Tibial artery (tissue), 4 donors: ENCODE measurements at regions not wholly inside any gene's neighbourhood (a gene's known extent, or its start where the extent isn't known, plus 50 kb on each side); places are given as distances from the start of the nearest gene placed in this dataset.

Source experiments
- DNase-seq, 2 donors: peaks; one replicate each; pipeline ENCODE4 v3.0.0-alpha.2; 2019
- H3K27ac ChIP-seq, 2 donors: fragments of 200-600 bp; sonication (generic) in 1 of 2; 1 replicate in 1 of 2; 2 replicates in 1 of 2; pipeline ENCODE4 v1.5.1; 2018 to 2019; ENCODE audit warnings: mild to moderate bottlenecking in 1 of 2
- H3K27me3 ChIP-seq, 2 donors: fragments of 200-600 bp; sonication (generic) in 1 of 2; one replicate each; pipeline versions ENCODE4 v1.5.1 to v1.6.0; 2016 to 2019
- H3K36me3 ChIP-seq, 3 donors: fragments of 200-600 bp; sonication (generic) in 2 of 3; one replicate each; pipeline ENCODE4 v1.5.1; 2016 to 2019; ENCODE audit warnings: mild to moderate bottlenecking in 2 of 3
- H3K4me1 ChIP-seq, 4 donors: fragments of 200-600 bp; sonication (generic) in 2 of 4; 1 replicate in 3 of 4; 2 replicates in 1 of 4; pipeline ENCODE4 v1.5.1; 2016 to 2019
- H3K4me3 ChIP-seq, 2 donors: fragments of 200-600 bp; sonication (generic) in 1 of 2; 1 replicate in 1 of 2; 2 replicates in 1 of 2; pipeline ENCODE4 v1.5.1; 2018 to 2019; ENCODE audit warnings: mild to moderate bottlenecking in 2 of 2
- H3K9me3 ChIP-seq, 3 donors: fragments of 200-600 bp; sonication (generic) in 1 of 3; one replicate each; pipeline ENCODE4 v1.5.1; 2016 to 2019
- intact Hi-C: fragments of 100-400 bp; cut with DNase I; formaldehyde crosslinking; loops from one replicate; pipeline ENCODE4 v1.15.0; 2023; ENCODE audit warnings: low total_unique reads
- TF ChIP-seq, protein P1 (sequence below), 2 experiments: fragments of 200-600 bp in 1 of 2; fragments of 450-650 bp in 1 of 2; IDR thresholded peaks; one replicate each; pipeline ENCODE4 v1.5.1; 2017 to 2019; ENCODE audit warnings: antibody characterized with exemption in 2 of 2, mild to moderate bottlenecking in 1 of 2, moderate library complexity in 1 of 2

DNA sequence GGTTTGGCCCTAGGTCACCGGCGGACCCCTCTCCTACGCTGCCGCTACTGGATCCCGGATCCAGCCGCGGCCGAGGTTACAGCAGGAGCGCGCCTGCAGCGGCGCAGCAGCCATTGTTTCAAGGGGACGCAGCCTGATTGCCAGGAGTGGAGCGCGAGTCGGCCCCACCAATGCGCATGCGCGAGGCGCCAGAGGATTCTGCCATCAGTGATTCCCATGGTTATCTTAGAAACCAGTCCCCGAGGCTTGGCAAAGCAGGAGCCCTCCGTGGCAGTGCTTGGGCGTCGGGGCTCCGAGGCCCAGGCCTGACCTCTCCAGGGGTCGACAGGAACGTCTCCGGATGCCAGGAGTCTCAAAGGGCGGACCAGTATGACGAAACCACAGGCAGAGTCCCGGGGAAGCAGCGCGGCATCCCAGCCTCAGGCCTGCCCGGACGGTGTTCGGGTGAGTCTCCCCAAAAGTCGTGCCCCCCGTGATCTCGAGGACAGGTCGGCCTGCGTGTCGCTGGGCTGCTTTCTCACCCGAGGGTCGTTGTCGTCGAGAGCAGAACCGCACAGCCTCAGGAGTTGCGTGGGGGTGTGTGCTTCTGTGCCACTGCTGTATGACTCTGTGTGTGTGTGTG, 608.5 kb downstream of the KCNJ18 start:
- no peak for DNase-seq
- Histone ChIP-seq H3K36me3 (no peaks in the 10 kb centered on the region), H3K27ac (no peak overlapping the region), H3K4me3 (no peak overlapping the region), H3K4me1 (no peaks in the 10 kb centered on the region), H3K27me3 (no peaks in the 10 kb centered on the region), H3K9me3 (peaks cover 0 to 19% (median 0%) of the 10 kb centered on the region in 3 donors)
- intact Hi-C loops = no loop called here
- TF ChIP-seq, protein P1, sequence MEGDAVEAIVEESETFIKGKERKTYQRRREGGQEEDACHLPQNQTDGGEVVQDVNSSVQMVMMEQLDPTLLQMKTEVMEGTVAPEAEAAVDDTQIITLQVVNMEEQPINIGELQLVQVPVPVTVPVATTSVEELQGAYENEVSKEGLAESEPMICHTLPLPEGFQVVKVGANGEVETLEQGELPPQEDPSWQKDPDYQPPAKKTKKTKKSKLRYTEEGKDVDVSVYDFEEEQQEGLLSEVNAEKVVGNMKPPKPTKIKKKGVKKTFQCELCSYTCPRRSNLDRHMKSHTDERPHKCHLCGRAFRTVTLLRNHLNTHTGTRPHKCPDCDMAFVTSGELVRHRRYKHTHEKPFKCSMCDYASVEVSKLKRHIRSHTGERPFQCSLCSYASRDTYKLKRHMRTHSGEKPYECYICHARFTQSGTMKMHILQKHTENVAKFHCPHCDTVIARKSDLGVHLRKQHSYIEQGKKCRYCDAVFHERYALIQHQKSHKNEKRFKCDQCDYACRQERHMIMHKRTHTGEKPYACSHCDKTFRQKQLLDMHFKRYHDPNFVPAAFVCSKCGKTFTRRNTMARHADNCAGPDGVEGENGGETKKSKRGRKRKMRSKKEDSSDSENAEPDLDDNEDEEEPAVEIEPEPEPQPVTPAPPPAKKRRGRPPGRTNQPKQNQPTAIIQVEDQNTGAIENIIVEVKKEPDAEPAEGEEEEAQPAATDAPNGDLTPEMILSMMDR (IDR thresholded peaks at IDR 0.05) = no peak

DNA sequence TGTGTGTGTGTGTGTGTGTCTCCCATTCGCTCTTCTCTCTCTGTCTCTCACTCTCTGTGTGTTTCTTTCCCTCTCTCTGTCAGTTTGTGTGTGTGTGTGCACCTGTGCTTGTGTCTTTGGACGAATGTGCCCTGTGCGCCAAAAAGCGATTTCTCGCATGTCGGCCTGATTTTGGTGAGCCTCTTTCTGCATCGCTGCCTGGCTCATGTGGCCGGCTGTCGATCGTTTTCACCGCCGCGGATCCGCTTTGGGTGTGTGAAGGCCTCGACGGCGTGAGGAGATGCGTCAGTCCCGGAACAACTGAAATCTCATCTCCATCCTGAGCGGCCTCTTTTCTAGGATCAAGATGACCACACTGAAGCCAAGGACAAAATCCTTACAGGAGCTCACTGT, 609.0 kb downstream of the KCNJ18 start:
- H3K9me3 ChIP-seq = peaks cover 0 to 19% (median 0%) of the 10 kb centered on the region in 3 donors
- H3K27ac ChIP-seq = no peak overlapping the region
- no peaks in the 10 kb centered on the region for H3K4me1 ChIP-seq
- H3K27me3 ChIP-seq = no peaks in the 10 kb centered on the region
- no peak overlapping the region for H3K4me3 ChIP-seq
- intact Hi-C loops = no loop called here
- H3K36me3 ChIP-seq = no peaks in the 10 kb centered on the region
- no peak for DNase-seq
- TF ChIP-seq, protein P1 (IDR thresholded peaks at IDR 0.05) = no peak

DNA sequence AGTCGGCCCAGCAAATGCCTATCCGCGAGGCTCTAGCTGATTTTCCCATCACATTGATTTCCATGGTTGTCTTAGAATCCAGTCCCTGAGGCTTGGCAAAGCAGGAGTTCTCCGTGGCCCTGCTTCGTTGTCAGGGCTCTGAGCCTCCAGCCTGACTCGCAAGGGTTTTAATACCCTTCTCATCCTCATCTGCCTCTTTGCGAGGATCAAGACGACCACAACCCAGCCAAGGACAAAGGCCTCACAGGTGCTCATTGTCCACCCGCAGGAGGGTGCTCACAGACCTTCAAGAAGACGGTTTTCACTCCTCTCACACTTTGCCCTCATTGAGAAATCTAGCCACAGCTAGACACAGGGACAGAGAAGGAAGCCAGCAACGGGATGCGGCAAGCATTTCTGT, 610.8 kb downstream of the KCNJ18 start:
- DNase-seq = no peak
- Histone ChIP-seq H3K36me3 (no peaks in the 10 kb centered on the region), H3K27me3 (no peaks in the 10 kb centered on the region), H3K27ac (no peak overlapping the region), H3K4me3 (no peak overlapping the region), H3K9me3 (peaks cover 0 to 19% (median 0%) of the 10 kb centered on the region in 3 donors), H3K4me1 (no peaks in the 10 kb centered on the region)
- TF ChIP-seq, protein P1 (IDR thresholded peaks at IDR 0.05) = no peak
- intact Hi-C loops = no loop called here

DNA sequence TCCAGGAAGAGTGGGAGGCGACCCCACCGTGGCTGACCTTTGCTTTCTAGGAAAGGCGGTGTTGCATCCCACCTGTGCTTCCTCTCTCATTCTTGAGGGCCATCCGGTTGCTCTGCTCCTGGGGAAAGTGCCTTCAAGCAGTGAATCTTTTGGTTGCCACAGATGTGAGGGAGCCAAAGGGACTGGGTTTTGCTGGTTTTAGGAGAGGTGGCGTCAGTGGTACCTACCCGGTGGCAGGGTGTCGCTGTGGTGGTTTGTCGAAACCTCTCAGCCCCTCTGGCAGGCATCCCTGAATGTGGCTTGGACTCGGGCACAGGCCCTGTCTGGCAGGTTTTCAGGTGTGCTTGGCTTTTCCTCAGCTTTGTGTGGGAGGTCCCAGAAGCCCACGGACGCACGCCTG, 611.5 kb downstream of the KCNJ18 start:
- H3K27ac ChIP-seq = no peak overlapping the region
- no peaks in the 10 kb centered on the region for H3K36me3 ChIP-seq
- H3K27me3 ChIP-seq = no peaks in the 10 kb centered on the region
- no peak overlapping the region for H3K4me3 ChIP-seq
- no peaks in the 10 kb centered on the region for H3K4me1 ChIP-seq
- no peak for DNase-seq
- TF ChIP-seq, protein P1 (IDR thresholded peaks at IDR 0.05) = no peak
- H3K9me3 ChIP-seq = peaks cover 0 to 19% (median 0%) of the 10 kb centered on the region in 3 donors
- intact Hi-C loops = no loop called here

DNA sequence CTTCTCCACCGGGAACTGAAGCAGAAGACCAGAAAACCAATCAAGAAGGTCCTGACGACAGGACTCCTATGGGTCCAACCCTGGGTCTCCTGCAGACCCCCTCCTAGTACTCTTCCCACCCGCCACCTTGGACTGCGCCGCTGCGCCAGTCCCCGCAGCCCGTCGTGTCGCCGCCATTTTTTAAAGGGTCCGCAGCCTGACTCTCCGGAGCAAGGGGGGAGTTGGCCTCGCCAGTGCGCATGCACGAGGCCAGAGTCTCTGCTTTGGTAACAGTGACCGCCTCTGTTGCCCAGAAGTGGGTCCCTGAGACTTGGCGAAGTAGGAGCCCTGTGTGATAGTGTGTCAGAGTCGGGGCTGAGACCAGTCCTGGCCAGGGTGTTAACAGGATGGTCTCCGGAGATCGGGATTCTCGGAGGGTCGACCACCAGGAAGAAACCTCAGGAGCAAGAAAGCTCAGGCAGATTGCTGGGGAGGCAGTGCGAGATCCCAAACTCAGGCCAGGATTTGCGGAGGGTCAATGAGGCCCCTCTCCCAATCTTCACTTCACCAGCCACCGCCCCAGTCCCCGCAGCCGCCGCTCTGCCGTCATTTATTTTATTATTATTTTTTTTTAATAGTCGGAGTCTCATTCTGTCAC, 612.5 kb downstream of the KCNJ18 start:
- H3K4me1 ChIP-seq = no peaks in the 10 kb centered on the region
- H3K27ac ChIP-seq = no peak overlapping the region
- H3K4me3 ChIP-seq = no peak overlapping the region
- no peaks in the 10 kb centered on the region for H3K36me3 ChIP-seq
- H3K27me3 ChIP-seq = no peaks in the 10 kb centered on the region
- peaks cover 0 to 19% (median 0%) of the 10 kb centered on the region in 3 donors for H3K9me3 ChIP-seq
- TF ChIP-seq, protein P1 (IDR thresholded peaks at IDR 0.05) = no peak
- DNase-seq = no peak
- intact Hi-C loops = no loop called here
